HCT116 (cell line): ENCODE measurements at regions not wholly inside any gene's neighbourhood (a gene's known extent, or its start where the extent isn't known, plus 50 kb on each side); places are given as distances from the start of the nearest gene placed in this dataset.

Source experiments
- ATAC-seq: fragments of 200-7000 bp; cut with Tn5 transposase; 2 replicates; pipeline ENCODE4 v1.9.1; 2020; ENCODE audit warnings: mild to moderate bottlenecking, moderate library complexity
- BruUV-seq: library from RNA; stranded (reverse); fragments of 400-500 nt; replicated peaks from 2 replicates; lab custom pipeline; 2021; lab: Mats Ljungman, UMichigan
- CTCF ChIA-PET: fragments of 300-600 bp; sonication (Branson Sonifier 250); formaldehyde crosslinking; loops from one replicate; lab custom pipeline; 2021; ENCODE audit warnings: antibody characterized with exemption; lab: Charles Lee
- POLR2A ChIA-PET: fragments of 300-600, 350-600 bp; sonication (Branson Sonifier 250); formaldehyde crosslinking; loops from one replicate; lab custom pipeline; 2021; ENCODE audit warnings: antibody characterized with exemption; lab: Charles Lee
- RAD21 ChIA-PET, 2 experiments: fragments of 300-600 bp; sonication (Branson Sonifier 250); formaldehyde crosslinking; loops; one replicate each; lab custom pipeline; 2023; ENCODE audit warnings: low total read pairs in 2 of 2; ENCODE audit not compliant: uncharacterized antibody in 2 of 2, unreplicated experiment in 2 of 2, low non-redundant PET in 1 of 2; lab: Charles Lee
- DNase-seq: peaks from one replicate; pipeline ENCODE4 v3.0.0-alpha.2; 2010; ENCODE audit warnings: low read depth, low spot score
- H2AFZ ChIP-seq: fragments of 200-600 bp; shearing (Covaris generic), sonication (generic); 2 replicates; pipeline ENCODE4 v1.6.1; 2017; ENCODE audit warnings: low read depth, mixed run types, mixed read lengths, antibody characterized with exemption, low read length; ENCODE audit not compliant: poor library complexity, severe bottlenecking
- H3K27ac ChIP-seq: 2 replicates; pipeline ENCODE4 v1.5.1; 2012; ENCODE audit warnings: low read depth, low read length
- H3K27me3 ChIP-seq: fragments of 200-600 bp; sonication (generic); 2 replicates; pipeline ENCODE4 v1.6.1; 2016; ENCODE audit warnings: mixed run types, low read length, mixed read lengths; ENCODE audit not compliant: insufficient read depth
- H3K36me3 ChIP-seq, 2 experiments: fragments of 200-500 bp in 1 of 2; fragments of 200-600 bp in 1 of 2; sonication (Bioruptor generic) in 1 of 2; sonication (generic) in 1 of 2; 2 replicates each; pipeline versions ENCODE4 v1.5.1 to v1.6.1; 2014 to 2016; ENCODE audit warnings: low read length in 2 of 2, inconsistent platforms in 1 of 2, mixed read lengths in 1 of 2, mixed run types in 1 of 2; ENCODE audit not compliant: insufficient read depth in 2 of 2, control insufficient read depth in 1 of 2
- H3K4me1 ChIP-seq, 2 experiments: fragments of 200-600 bp in 1 of 2; sonication (generic) in 1 of 2; 2 replicates each; pipeline versions ENCODE4 v1.5.1 to v1.6.1; 2012 to 2017; ENCODE audit warnings: low read length in 2 of 2, inconsistent platforms in 1 of 2, mild to moderate bottlenecking in 1 of 2, mixed read lengths in 1 of 2, mixed run types in 1 of 2, moderate library complexity in 1 of 2; ENCODE audit not compliant: insufficient read depth in 2 of 2, control insufficient read depth in 1 of 2
- H3K4me2 ChIP-seq: fragments of 200-600 bp; sonication (generic); 2 replicates; pipeline ENCODE4 v1.6.1; 2017; ENCODE audit warnings: mixed run types, low read length, mixed read lengths
- H3K4me3 ChIP-seq, 2 experiments: fragments of 200-600 bp in 1 of 2; sonication (generic) in 1 of 2; replicated peaks in 1 of 2; 2 replicates each; pipeline ENCODE4 v1.5.1; 2011 to 2016; ENCODE audit warnings: low read length in 2 of 2, control low read depth in 1 of 2, low read depth in 1 of 2, mild to moderate bottlenecking in 1 of 2, mixed read lengths in 1 of 2, mixed run types in 1 of 2
- H3K79me2 ChIP-seq: fragments of 200-600 bp; sonication (generic); 2 replicates; pipeline ENCODE4 v1.6.1; 2017; ENCODE audit warnings: mild to moderate bottlenecking, mixed run types, low read length, moderate library complexity, mixed read lengths; ENCODE audit not compliant: insufficient read depth
- H3K9ac ChIP-seq: fragments of 200-600 bp; sonication (generic); 2 replicates; pipeline ENCODE4 v1.6.1; 2016; ENCODE audit warnings: low read length, mixed read lengths
- H3K9me2 ChIP-seq: fragments of 200-600 bp; sonication (generic), shearing (Covaris generic); 2 replicates; pipeline ENCODE4 v1.6.1; 2017; ENCODE audit warnings: mixed run types, mild to moderate bottlenecking, moderate library complexity; ENCODE audit not compliant: insufficient read depth
- H3K9me3 ChIP-seq, 2 experiments: fragments of 200-500 bp in 1 of 2; fragments of 200-600 bp in 1 of 2; sonication (Bioruptor generic) in 1 of 2; sonication (generic) in 1 of 2; 2 replicates each; pipeline ENCODE4 v1.6.1; 2014 to 2017; ENCODE audit warnings: low read length in 2 of 2, mixed read lengths in 2 of 2, inconsistent platforms in 1 of 2, low read depth in 1 of 2, mild to moderate bottlenecking in 1 of 2, mixed run types in 1 of 2, moderate library complexity in 1 of 2; ENCODE audit not compliant: control insufficient read depth in 1 of 2, insufficient read depth in 1 of 2
- H4K20me1 ChIP-seq: fragments of 200-600 bp; sonication (generic), shearing (Covaris generic); 2 replicates; pipeline ENCODE4 v1.6.1; 2017; ENCODE audit warnings: mixed run types, mild to moderate bottlenecking, moderate library complexity; ENCODE audit not compliant: insufficient read depth
- ATF3 ChIP-seq: IDR thresholded peaks from 2 replicates; pipeline ENCODE4 v1.6.1; 2012
- CBX3 ChIP-seq: IDR thresholded peaks from 2 replicates; pipeline ENCODE4 v1.6.1; 2012; ENCODE audit warnings: low read depth
- CTCF ChIP-seq, 3 experiments: fragments of 200-600 bp in 1 of 3; sonication (generic) in 1 of 3; IDR thresholded peaks in 2 of 3; conservative IDR thresholded peaks in 1 of 3; 2 replicates each; pipeline ENCODE4 v1.5.1; 2012 to 2017; ENCODE audit warnings: low read depth in 2 of 3, low read length in 2 of 3, antibody characterized with exemption in 1 of 3, borderline replicate concordance in 1 of 3, control low read depth in 1 of 3, mild to moderate bottlenecking in 1 of 3, mixed read lengths in 1 of 3, mixed run types in 1 of 3, moderate library complexity in 1 of 3; ENCODE audit not compliant: insufficient read depth in 1 of 3
- EGR1 ChIP-seq: IDR thresholded peaks from 2 replicates; pipeline ENCODE4 v1.6.1; 2012; ENCODE audit warnings: low read depth
- EZH2 ChIP-seq: fragments of 200-600 bp; sonication (generic); IDR thresholded peaks from 2 replicates; pipeline ENCODE4 v1.6.1; 2017; ENCODE audit warnings: antibody characterized with exemption, mixed run types
- FOSL1 ChIP-seq: IDR thresholded peaks from 2 replicates; pipeline ENCODE4 v1.6.1; 2012; ENCODE audit warnings: low read depth
- MAX ChIP-seq: IDR thresholded peaks from 2 replicates; pipeline ENCODE4 v1.6.1; 2012
- POLR2A ChIP-seq: IDR thresholded peaks from 2 replicates; pipeline ENCODE4 v1.7.0; 2011; ENCODE audit warnings: borderline replicate concordance; ENCODE audit not compliant: insufficient read depth, insufficient read length; ENCODE audit errors: extremely low read depth
- SIN3A ChIP-seq: IDR thresholded peaks from 2 replicates; pipeline ENCODE4 v1.6.1; 2012; ENCODE audit warnings: low read depth
- TCF7L2 ChIP-seq: IDR thresholded peaks from 2 replicates; pipeline ENCODE4 v1.7.0; 2011; ENCODE audit warnings: borderline replicate concordance, inconsistent platforms; ENCODE audit not compliant: insufficient read depth, insufficient read length; ENCODE audit errors: extremely low read depth
- YY1 ChIP-seq: IDR thresholded peaks from 2 replicates; pipeline ENCODE4 v1.6.1; 2011; ENCODE audit warnings: low read length, low read depth, moderate library complexity, mild to moderate bottlenecking; ENCODE audit not compliant: insufficient replicate concordance; ENCODE audit errors: extremely low read depth
- ZFX ChIP-seq: fragments of 450-650 bp; IDR thresholded peaks from 2 replicates; pipeline ENCODE4 v1.6.1; 2017
- intact Hi-C: fragments of 100-400 bp; cut with micrococcal nuclease; formaldehyde crosslinking; loops from 2 replicates; pipeline ENCODE4 v1.10.0; 2022

GRCh38 chr10:29733323-29733722, 98.6 kb upstream of the SVIL start:
- ChIA-PET POLR2A (interaction anchor here (1.1 kb wide), 1 partner anchor 9 kb away, joined by 3 read pairs; no protein-coding TSS in a partner anchor), RAD21 (no interaction called here)
- Histone ChIP-seq H4K20me1 (no peaks in the 10 kb centered on the region; the same call in 1 of the 2 replicates), H3K36me3 (0 out of 4 replicates have a peak, but pooled peaks cover 0 to 3% of the 10 kb centered on the region in 2 experiments), H3K9ac (no peak overlapping the region), H3K9me3 (no peaks in the 10 kb centered on the region), H3K27me3 (no peaks in the 10 kb centered on the region), H3K79me2 (peaks cover 64% of the 10 kb centered on the region)
- DNase-seq: no peak
- BruUV-seq: no TSS peak
- no peak for TF ChIP-seq ATF3
- TF ChIP-seq SIN3A: no peak
- TF ChIP-seq, all 23 proteins: peak for 0
- no peak for ATAC-seq
- CTCF ChIA-PET: no interaction called here
- Histone ChIP-seq H3K9me2 (no peaks in the 10 kb centered on the region), H3K4me3 (no peak overlapping the region), H3K4me2 (no peak overlapping the region), H3K4me1 (peaks cover 3 to 18% of the 10 kb centered on the region in 2 experiments; a peak in 3 of 4 replicates), H2AFZ (no peak overlapping the region), H3K27ac (no peak overlapping the region)
- intact Hi-C loops: loop anchor here (10.0 kb wide), 1 partner anchor 219 kb away; no protein-coding TSS in a partner anchor

GRCh38 chr10:29732918-29733317, 98.1 kb upstream of the SVIL start:
- Histone ChIP-seq H3K27ac (no peak overlapping the region), H3K27me3 (no peaks in the 10 kb centered on the region), H3K9me2 (no peaks in the 10 kb centered on the region), H3K79me2 (peaks cover 68% of the 10 kb centered on the region), H3K4me1 (peaks cover 3 to 18% of the 10 kb centered on the region in 2 experiments; a peak in 3 of 4 replicates), H3K36me3 (0 out of 4 replicates have a peak, but pooled peaks cover 0 to 3% of the 10 kb centered on the region in 2 experiments), H4K20me1 (no peaks in the 10 kb centered on the region; the same call in 1 of the 2 replicates), H3K9ac (no peak overlapping the region), H2AFZ (no peak overlapping the region), H3K4me2 (no peak overlapping the region), H3K9me3 (no peaks in the 10 kb centered on the region), H3K4me3 (no peak overlapping the region)
- ChIA-PET RAD21 (no interaction called here), CTCF (no interaction called here), POLR2A (interaction anchor here (1.1 kb wide), 1 partner anchor 9 kb away, joined by 3 read pairs; no protein-coding TSS in a partner anchor)
- no peak for ATAC-seq
- intact Hi-C loops: loop anchor here (10.0 kb wide), 1 partner anchor 218 kb away; no protein-coding TSS in a partner anchor
- no TSS peak for BruUV-seq
- TF ChIP-seq ATF3 (no peak), YY1 (no peak), FOSL1 (no peak), CBX3 (no peak), ZFX (no peak), EZH2 (no peak), CTCF (IDR thresholded peaks at IDR 0.05 in 2 of 3, conservative IDR thresholded peaks at IDR 0.05 in 1 of 3; ENCODE audit: borderline replicate concordance in 1 of 3, insufficient read depth in 1 of 3, low read depth in 2 of 3, low read length in 2 of 3) (no peak), MAX (no peak), POLR2A (no peak), EGR1 (no peak), TCF7L2 (no peak)
- no peak for DNase-seq
